Stimulated activated CD8-positive, alpha-beta memory T cell treated with anti-CD3 and anti-CD28 coated beads, Interleukin-7, amount 100 ng/mL, for 48 hours (primary cell): ENCODE measurements at regions not wholly inside any gene's neighbourhood (a gene's known extent, or its start where the extent isn't known, plus 50 kb on each side); places are given as distances from the start of the nearest gene placed in this dataset.
"Not testable (repeated sequence)": the region's sequence is repeated elsewhere in the genome, so short reads cannot be mapped to it uniquely, and the experiment has no call there.

ENCODE experiments used
- DNase-seq, 2 donors: peaks; one replicate each; pipeline ENCODE4 v3.0.0-alpha.2; 2020; ENCODE audit warnings: low read depth in 1 of 2; ENCODE audit errors: extremely low read depth in 1 of 2

DNA sequence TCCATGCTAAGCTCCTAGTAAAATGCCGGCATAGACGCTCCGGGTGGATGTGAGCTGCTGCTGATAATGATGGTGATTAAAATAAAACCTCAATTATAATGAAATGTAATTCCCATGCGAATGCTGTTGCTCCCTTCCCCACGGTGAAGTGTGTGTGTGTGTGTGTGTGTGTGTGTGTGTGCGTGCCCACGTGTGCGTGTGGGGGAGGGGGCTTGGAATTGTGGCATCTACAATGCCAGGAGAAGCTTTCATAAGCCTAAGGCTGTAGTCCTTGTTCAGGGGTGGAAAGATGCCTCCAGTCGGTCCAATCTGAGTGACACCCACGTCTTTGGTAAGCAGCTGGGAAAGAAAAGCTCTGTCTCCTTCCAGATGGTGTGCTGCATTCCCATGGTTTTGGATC lies 137.9 kb downstream of the CDH26 start:
- no peak for DNase-seq

DNA sequence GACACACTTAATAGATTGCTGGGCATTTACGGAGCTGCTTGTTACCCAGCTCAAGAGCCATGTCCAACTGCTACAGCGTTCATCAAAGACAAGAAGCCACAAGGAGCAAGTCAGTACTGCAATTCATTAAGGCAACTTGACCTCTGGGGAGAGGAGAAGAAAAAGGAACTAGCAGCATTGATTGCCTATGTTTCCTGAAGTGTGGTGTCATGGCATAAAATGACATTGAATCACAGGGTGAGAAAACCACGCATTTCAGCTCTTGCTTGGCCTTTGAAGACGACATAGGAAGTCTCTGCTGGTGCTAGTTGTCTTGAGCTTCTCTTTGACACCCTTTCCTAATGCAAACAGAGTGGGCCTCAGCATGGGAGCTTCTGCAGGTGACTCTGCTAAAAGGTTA lies 139.1 kb downstream of the CDH26 start:
- DNase-seq: no peak

DNA sequence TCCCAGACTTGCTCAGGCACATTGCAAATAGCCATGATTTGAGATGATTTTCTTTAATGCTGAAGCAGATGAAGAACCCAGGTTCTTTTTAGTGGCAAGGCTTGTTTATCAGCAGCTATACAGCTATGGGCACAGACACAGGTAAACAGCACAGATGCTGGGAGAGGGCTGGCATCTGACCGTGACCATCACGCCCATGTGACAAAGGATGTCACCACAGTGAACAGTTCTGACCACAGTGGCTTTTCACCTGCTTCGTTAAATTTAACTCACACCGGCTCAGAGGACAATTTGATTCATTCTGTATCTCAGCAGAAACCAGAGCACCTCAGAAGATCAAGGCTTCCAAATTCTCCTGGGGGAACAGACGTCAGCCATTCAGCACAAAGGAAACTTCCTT lies 142.6 kb downstream of the CDH26 start:
- DNase-seq: no peak

DNA sequence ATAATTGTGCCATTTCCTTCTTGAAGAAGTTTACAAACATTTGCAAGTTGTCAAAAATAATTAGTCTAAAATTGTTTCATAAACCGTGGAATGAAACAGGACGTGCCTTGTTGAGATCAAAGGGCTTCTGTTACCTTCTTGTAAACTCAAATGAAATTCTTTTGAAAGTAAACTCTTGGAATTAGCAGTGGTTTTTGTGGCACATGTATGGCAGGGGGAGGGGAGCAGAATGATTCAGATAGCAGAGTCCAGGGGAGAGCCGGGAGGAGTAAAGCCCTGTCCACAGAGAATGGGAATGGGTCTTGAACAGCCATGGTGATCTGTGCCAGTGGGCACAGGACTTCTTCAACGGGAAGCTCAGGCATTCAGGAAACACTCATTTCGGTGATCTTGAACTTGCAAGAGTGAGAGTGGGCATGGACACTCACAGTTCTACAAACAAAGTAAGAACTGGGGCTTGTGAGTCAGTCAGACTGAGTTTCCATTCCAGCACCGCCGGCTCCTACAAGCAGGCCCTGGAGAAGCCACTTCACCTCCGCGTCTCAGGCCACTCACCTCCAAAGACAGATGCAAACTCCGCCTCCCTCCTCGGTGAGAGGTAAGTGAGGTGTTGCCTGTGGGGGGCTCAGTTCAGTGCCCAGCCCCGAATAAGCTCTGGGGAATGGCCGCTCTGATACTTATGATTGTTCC lies 143.1 kb downstream of the CDH26 start:
- no peak for DNase-seq

DNA sequence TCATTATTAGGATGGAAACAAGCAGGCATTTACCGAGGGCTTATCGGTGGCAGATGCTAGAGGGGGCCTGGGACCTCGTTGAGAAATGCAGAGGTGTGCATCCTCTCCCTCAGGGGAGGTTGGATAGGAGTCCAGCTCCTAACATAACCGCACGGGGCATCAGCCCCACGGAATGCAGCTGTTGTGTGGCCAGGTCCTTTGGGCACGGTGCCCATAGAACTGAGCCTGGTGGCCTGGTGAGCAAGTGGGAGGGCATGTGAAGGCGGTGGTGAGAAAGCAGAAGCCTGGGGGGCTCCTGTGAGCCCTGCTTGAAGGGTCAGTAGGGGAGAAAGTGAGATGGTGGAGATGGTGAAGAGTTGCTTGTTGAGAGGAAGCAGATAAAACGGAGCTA lies 143.7 kb downstream of the CDH26 start:
- DNase-seq: no peak

DNA sequence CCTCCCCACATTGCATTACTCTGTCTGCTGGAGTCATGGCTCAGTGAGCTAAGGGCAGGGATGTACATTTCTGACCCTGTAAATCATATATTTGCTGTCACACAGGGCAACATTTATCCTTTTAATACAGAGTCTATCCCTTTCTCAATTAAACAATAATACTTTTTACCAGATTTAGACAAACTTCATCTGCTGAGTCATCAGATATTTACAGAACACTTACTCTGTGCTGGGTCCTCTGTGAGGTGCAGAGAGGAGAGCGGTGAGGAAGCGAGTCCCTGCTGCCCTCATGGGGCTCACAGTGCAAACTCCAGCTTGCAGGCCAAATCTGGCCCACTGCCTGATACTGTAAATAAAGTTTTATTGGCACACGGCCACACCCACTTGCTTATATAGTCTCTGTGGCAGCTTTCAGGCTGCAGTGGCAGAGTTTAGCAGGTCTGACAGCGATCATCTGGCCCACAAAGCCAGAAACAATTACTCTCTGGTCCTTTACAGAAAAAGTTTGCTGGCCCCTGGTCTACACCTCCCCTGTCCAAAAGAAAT lies 144.5 kb downstream of the CDH26 start:
- DNase-seq: no peak

DNA sequence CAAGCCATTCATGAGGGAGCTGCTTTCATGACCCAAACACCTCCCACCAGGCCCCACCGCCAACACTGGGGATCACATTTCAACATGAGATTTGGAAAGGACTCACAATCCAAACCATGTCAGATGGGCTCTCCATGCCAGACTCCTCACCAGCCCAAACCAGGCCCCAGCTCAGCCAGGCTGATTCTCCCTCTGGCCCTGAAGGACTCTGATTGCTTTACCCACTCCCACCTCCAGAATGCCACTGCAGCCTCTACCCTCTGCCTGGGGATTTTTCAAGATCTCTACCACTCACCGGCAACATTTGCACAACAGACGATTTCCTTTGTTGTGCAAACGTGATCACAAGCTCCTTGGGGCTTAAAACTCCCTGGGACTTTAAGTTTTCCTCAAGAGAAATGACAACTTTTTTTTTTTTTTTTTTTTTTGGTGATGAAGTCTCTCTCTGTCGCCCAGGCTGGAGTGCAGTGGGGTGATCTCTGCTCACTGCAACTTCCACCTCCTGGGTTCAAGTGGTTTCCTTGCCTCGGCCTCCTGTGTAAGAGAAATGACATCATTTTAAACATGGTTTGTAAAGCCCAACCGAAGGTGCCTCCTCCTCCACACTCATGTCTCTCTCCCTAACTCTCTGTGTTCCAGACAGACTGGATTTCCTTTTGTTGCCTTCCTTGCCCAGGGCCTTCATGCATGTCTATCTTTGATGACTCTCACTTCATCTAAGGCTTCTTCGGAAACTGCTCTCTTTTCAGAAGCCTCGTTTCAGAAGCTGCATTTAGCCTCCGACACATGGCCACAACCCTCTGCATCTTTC lies 147.0 kb downstream of the CDH26 start:
- DNase-seq: no peak

DNA sequence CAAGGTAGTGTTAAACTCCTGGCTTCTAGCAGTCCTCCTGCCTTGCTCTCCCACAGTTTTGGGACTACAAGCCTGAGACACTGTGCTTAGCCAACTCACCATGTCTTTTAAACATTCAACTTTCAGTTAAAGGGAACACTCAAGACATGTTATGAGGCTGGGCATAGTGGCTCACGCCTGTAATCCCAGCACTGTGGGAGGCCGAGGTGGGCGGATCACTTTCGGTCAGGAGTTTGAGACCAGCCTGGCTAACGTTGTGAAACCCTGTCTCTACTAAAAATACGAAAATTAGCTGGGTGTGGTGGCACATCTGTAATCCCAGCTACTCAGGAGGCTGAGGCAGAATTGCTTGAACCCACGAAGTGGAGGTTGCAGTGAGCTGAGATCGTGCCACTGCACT lies 148.0 kb downstream of the CDH26 start:
- not testable (repeated sequence) for DNase-seq

DNA sequence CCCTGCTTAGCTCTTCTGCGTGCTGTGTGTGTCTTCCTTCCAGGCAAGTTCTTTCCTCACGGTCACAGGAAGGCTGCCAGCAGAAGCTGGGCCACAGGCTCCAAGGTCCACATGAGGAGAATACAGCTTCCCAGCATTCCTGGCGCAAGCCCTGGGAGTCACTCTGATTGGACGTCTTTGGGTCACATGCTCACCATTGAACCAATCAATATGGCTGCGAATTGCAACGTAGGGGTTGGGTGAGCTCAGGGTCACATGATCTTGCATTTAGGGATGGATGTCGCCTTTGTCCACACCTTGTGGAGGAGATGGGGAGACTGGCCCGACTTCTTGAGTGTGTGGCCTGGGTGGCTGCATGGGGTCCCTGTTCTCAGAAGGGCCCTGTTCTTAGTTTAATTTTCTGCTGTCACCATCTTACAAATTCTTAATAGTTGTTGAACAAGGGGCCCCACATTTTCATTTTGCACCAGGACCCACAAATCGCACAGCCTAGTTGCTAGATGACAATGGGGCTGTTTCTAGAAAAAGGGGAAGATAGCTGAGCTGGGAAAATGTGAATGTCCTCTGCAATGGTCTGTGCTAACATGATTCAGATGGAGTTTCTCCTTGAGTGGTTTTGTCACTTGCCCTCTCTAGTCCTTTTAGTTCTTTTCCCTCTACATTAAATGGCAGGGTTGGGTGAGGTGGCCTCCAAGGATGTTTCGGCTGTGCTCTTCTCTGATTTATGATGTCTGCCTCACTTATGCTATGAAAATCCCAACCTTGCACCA lies 149.6 kb downstream of the CDH26 start:
- no peak for DNase-seq

DNA sequence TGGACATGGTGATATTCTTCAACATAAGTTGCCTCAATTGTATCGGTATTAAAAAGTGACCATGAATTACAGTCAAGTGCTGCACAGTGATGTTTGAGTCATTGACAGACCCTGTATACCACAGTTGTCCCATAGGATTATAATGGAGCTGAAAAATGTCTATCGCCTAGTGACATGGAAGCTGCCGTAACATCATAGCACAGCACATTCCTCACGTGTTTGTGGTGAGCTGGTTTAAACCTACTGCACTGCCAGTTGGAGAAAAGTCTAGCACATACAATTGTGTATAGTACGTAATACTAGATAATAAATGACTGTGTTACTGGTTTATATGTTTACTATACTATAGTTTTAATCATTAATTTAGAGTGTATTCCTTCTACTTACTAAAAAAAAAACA lies 150.2 kb downstream of the CDH26 start:
- no peak for DNase-seq

DNA sequence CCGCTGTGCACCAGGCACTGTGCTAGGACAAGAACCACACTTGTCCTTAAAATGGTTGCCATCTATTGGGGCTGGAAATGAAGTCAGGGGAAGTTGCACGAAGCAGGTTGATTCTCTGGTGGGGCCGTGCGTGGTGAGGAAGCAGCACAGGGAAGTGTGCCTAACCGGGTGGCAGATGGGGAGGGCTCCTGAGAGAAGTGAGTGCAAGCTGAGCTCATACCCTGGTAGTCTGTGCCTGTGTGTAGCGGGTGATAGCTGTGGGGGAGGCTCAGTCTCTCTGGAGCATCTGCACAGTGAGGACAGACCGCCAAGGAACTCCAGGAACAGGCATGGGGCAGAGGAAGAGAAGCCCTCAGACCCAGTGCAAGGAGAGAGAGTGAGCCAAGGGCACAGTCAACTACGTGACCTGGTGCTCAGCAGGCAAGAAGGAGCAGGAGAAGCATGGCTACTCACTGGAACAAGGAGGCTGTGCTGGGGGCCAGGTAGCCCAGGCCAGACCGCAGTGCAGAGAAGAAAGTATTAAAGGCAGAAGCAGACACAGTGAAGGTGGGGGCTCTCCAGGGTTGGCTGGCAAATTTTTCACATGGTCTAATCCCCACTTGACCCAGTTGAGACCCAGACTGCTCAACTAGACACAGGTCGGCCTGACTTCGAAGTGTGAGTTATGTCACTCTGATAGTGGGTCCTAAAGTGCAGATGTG lies 155.0 kb downstream of the CDH26 start:
- DNase-seq: no peak

DNA sequence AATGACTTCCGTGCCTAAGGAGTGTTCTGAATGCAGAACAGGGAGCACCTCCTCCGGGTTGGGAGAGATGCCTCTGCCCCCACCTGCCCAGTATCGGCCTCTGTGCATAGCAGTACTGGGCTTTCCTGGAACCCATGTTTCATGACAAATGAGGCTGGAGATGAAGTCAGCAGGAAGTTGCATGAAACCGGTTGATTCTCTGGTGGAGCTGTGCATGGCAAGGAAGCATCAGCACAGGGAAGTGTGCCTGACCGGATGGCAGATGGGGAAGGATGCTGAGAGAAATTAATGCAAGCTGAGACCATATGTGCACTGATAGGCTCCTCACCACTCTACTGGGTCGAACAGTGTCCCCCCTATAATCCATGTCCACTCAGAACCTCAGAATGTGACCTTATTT lies 155.5 kb downstream of the CDH26 start:
- DNase-seq: no peak

DNA sequence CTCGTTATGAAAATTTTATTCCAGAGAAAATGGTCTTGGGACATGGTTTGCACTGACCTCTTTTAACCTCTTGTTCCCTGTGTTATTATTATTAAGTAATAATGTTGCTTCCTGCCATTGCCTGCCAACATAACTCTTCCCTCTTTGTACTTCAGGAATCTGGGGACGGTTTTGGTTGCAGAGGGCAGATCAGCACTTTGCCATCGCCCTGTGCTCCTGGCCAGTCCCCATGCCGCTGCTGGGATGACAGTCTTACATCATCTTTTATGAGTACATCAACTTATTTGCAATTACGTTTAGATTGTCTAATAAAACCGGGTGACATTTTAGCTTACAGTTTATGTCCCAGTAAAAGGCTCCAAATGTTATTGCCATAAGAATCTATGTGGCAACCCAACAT lies 157.2 kb downstream of the CDH26 start:
- no peak for DNase-seq

DNA sequence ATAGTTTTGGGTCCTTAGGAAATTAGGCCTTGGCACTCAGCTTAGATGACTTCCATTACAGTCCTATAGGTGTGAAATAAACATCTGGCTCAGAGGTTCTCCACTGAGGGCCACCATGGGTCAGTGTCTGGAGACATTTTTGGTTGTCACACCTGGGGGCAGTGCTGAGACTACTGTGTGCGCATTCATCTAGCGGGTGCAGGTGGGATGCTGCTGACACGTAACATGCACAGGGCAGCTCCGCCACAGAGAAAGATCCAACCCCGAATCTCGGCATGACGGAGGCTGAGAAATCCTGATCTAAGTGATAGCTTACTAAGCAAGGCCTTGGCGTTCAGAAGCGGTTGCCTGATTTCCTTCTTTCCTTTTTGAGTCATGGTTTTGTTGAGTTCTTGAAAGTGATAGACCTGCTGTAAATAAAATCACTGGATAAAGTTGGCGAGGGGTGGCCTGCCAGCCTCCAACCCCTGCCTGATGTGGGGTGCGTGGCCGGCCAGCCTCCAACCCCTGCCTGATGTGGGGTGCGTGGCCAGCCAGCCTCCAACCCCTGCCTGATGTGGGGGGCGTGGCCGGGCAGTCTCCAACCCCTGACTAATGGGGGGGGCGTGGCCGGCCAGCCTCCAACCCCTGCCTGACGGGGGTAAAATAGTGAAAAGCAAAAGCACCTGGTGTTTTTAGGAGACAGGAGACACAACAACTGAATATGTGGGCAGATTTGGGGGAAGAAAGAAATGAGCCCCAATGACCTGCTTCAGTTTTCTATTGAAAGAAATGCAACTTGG lies 158.1 kb downstream of the CDH26 start:
- DNase-seq: no peak

DNA sequence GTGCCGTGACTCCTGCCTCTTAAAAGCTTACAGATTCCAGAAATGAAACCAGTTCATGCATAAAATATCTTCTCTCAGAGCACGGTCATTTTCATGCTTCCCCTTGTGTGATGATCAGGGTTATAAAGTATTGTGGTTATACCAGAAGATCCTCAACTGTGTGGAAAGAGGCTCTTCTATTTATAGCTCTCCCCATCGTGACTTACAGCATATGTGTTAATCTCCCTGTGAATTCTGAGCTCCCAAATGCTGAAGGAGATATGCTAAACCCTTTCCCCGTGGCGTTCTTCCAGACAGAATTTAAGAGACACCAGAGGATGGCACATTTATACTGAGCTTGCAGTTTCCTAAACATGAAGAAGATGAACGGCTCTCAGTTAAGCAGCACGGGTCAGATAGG lies 158.8 kb downstream of the CDH26 start:
- DNase-seq: no peak

DNA sequence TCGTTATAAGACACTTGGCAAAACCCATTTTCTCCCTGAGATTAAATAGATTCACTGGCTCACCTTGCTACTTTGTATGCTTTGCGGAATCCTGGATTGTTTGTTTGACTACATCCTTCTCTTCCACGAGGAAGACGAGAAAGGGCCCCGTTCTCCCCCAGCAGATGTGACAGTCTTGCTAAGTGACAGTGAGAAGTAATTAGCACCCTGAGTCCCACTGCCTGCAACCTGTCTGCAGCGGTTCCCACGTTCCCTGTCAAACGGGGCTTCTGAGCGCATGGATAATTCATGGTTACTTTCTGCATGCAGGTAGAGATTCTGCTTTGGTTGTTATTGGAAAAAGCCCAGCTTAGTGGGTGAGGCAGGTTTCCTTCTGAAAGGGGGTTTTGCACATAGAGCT lies 163.7 kb downstream of the CDH26 start:
- DNase-seq: no peak

DNA sequence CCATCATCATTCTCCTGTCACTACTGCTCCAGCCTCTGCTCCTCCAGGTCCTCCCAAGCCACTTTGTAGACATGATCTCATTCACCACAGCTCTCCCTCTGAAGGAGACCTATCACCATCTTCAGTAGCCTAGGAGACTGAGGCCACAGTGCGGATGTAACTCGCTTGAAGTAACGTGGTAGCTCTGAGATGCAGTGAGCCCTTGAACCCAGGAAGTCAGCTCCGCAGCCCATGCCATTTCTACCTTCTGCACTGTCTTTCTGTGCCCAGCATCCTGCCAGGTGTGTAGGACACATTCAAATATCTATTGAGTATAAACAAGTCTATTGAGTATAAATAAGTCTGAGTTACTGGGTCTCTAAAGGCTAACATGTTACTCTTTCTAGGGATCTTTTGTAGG lies 164.4 kb downstream of the CDH26 start:
- no peak for DNase-seq

DNA sequence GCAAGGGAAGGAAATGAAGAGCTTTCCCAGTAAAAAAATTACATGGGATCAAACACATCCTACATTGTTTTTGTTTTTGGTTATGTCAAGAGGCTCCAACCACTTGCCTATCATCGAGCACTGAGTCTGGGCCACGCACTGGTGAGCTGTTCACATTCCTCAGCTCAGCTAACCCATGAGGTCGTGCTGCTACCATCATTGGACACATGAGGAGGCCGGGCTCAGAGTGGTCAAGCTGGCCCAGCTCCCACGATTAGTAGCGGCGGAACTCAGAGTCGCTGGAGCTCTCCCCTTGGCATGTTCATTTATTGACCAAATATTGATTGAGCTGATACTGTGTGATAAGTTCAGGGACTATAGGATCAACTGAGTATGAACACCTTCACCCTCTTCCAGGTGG lies 164.9 kb downstream of the CDH26 start:
- no peak for DNase-seq

DNA sequence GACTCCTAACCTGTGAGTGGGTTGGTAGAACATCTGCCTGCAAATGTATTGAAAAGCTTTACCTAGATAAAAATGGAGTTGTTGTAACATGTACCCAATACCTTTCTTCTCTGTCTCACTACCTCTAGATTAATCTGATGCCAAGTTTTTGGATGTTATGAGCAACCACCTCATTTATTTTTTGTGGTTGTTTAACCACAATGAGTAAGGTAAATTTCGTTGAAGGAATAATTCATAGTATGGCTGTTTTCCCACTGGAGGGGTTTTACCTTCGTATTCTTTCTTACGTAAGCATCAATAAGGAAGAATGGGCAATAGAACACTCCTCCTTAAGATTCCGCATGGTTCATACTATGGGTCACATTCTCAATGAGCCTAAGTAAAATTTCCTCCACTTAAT lies 165.4 kb downstream of the CDH26 start:
- DNase-seq: no peak

DNA sequence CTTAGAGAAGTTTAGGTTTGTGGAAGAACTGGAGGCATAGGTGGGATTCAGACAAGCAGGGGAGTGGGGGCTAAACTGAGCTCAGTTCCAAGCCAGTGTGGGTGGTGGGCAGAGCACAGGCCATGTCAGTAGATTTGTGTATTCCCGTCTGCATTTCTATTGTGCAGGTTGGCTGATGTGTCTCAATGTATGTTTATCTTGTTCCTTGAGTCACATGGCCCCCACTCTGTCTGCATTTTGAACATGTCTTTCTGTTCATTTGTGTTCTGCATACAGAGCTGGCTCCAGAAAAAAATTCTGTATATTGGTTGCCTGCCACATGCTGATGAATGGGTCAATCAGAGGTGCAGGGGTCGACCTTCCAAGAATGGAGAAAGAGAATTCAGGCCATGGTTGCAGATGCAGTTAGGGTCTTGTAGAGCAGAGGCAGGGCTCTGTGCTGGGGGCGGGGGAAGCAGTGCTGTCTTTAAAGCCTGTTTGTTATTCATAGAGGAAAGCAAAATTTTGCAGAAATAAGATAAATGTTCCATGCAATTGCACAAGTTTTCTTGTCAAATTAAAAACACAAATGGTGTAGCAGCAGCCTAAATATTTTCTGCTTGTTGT lies 166.7 kb downstream of the CDH26 start:
- DNase-seq: no peak
